Right lobe of liver (tissue), 6 donors: ENCODE measurements at regions not wholly inside any gene's neighbourhood (a gene's known extent, or its start where the extent isn't known, plus 50 kb on each side); places are given as distances from the start of the nearest gene placed in this dataset.

Source experiments
- ATAC-seq, 4 donors: fragments of 200-7000 bp; cut with Tn5 transposase; one replicate each; pipeline ENCODE4 v1.9.1; 2020; ENCODE audit warnings: mild to moderate bottlenecking in 4 of 4, moderate library complexity in 4 of 4
- DNase-seq, 3 donors: peaks; one replicate each; pipeline ENCODE4 v3.0.0-alpha.2; 2020
- H3K27ac ChIP-seq, 3 donors: fragments of 200-600 bp; one replicate each; pipeline ENCODE4 v1.8.0; 2022
- H3K27me3 ChIP-seq, 2 donors: fragments of 200-600 bp; one replicate each; pipeline ENCODE4 v1.8.0; 2022
- H3K36me3 ChIP-seq, 4 donors: fragments of 200-600 bp; sonication (generic) in 1 of 4; one replicate each; pipeline versions ENCODE4 v1.5.1 to v1.8.0; 2017 to 2022; ENCODE audit warnings: control low read depth in 1 of 4
- H3K4me1 ChIP-seq, 4 donors: fragments of 200-600 bp; sonication (generic) in 1 of 4; one replicate each; pipeline versions ENCODE4 v1.5.1 to v1.8.0; 2017 to 2022; ENCODE audit warnings: control low read depth in 1 of 4
- H3K4me3 ChIP-seq, 3 donors: fragments of 200-600 bp; one replicate each; pipeline ENCODE4 v1.8.0; 2022
- H3K9me3 ChIP-seq, 4 donors: fragments of 200-600 bp; sonication (generic) in 1 of 4; one replicate each; pipeline versions ENCODE4 v1.5.1 to v1.8.0; 2017 to 2022; ENCODE audit warnings: control low read depth in 1 of 4
- POLR2A ChIP-seq: fragments of 450-650 bp; IDR thresholded peaks from one replicate; pipeline ENCODE4 v1.6.1; 2017; ENCODE audit warnings: antibody characterized with exemption, mild to moderate bottlenecking
- WGBS: methylation state at CpG from one replicate; pipeline ENCODE4 v1.1.6; 2018; ENCODE audit warnings: low coverage, low lambda C conversion rate; ENCODE audit not compliant: insufficient coverage; ENCODE audit errors: missing lambda C conversion rate; 5-methylcytosine and 5-hydroxymethylcytosine counted together
- intact Hi-C, 2 donors: fragments of 100-400 bp; cut with DNase I; formaldehyde crosslinking; loops; one replicate each; pipeline versions ENCODE4 v1.11.2 to v1.14.1; 2022
- TF ChIP-seq, protein P1 (sequence below), 4 donors: fragments of 200-600 bp in 3 of 4; fragments of 450-650 bp in 1 of 4; IDR thresholded peaks; one replicate each; pipeline versions ENCODE4 v1.5.1 to v1.8.0; 2016 to 2022; ENCODE audit warnings: antibody characterized with exemption in 4 of 4, mild to moderate bottlenecking in 2 of 4
- donor health status: DM: no; HTN: yes; CAD: no.
- donor health status: DM: no; HTN: no; CAD: no.
- donor health status: DM: no; HTN: no; CAD: no.
- donor health status: DM: no; HTN: yes; CAD: no.
- donor health status: DM: no; HTN: yes; CAD: no.

DNA sequence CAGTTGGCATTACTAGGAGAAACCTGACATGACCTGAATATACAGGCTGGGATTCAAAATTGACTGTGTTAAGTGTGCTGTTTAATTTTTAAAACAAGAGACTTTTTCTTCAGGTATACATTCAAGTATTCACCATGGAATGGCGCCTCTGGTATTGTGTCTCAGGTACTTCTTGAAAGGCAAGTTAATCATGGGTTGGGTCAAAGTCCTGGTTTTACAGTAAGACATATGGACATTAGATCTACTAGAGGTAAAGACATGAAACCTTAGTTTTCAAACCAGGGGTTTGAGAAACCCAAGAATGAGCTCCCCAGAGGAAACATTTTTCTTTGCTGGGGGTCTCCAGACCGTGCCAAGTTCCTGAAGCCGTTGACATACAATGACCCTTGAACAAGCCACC lies 232.4 kb downstream of the SAMD5 start:
- 55% methylated on average over 3 of the region's 3 CpGs for WGBS
- H3K4me3 ChIP-seq = no peak overlapping the region
- intact Hi-C loops = no loop called here
- H3K9me3 ChIP-seq = no peaks in the 10 kb centered on the region
- DNase-seq (no peak), ATAC-seq (no peak)
- H3K4me1 ChIP-seq = no peaks in the 10 kb centered on the region
- H3K36me3 ChIP-seq = no peaks in the 10 kb centered on the region
- H3K27me3 ChIP-seq = no peaks in the 10 kb centered on the region
- no peak for TF ChIP-seq POLR2A
- TF ChIP-seq, protein P1, sequence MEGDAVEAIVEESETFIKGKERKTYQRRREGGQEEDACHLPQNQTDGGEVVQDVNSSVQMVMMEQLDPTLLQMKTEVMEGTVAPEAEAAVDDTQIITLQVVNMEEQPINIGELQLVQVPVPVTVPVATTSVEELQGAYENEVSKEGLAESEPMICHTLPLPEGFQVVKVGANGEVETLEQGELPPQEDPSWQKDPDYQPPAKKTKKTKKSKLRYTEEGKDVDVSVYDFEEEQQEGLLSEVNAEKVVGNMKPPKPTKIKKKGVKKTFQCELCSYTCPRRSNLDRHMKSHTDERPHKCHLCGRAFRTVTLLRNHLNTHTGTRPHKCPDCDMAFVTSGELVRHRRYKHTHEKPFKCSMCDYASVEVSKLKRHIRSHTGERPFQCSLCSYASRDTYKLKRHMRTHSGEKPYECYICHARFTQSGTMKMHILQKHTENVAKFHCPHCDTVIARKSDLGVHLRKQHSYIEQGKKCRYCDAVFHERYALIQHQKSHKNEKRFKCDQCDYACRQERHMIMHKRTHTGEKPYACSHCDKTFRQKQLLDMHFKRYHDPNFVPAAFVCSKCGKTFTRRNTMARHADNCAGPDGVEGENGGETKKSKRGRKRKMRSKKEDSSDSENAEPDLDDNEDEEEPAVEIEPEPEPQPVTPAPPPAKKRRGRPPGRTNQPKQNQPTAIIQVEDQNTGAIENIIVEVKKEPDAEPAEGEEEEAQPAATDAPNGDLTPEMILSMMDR (IDR thresholded peaks at IDR 0.05) = no peak
- no peak overlapping the region for H3K27ac ChIP-seq

DNA sequence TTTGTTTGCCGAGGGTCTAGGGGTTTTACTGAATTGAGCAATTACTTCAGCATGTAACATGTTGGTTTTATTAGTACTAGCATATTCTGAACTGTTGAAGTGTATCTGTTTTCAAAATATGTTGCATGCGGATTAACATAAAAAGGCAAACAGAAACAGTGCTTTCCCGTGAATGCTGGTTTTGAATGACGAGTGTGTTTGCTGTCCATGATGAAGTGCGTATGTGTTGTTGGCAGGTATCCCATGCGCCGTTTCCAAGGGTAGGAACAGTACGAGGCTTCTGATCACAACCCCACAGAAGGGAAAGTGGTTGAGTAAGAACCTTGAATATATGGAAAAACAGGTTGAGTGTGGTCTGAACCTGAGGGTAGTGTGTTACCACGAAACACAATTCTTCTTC lies 232.9 kb downstream of the SAMD5 start:
- no peak for TF ChIP-seq POLR2A
- TF ChIP-seq, protein P1 (IDR thresholded peaks at IDR 0.05) = no peak
- WGBS = 91% methylated on average over 9 of the region's 9 CpGs
- Histone ChIP-seq H3K9me3 (no peaks in the 10 kb centered on the region), H3K27me3 (no peaks in the 10 kb centered on the region), H3K27ac (no peak overlapping the region), H3K4me1 (no peaks in the 10 kb centered on the region), H3K4me3 (no peak overlapping the region), H3K36me3 (no peaks in the 10 kb centered on the region)
- no peak for DNase-seq
- intact Hi-C loops = no loop called here
- no peak for ATAC-seq

DNA sequence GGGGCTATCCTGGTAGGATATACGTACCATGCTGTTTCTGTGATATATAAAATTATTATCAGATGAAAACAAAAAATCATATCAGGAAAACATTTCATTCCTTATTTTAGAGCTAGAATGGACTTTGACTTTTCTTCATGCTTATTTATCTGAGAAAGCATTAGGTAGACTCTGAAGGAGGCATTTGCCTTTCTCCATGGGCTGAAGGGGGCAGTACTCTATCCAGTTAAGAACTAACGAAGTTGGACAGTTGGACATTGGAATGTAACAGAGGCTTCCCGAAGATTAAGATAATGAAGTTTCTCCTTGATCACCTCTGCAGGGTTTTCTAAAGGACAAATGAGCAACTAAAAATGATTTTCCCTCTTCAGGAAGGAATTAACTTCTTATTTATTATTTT lies 233.9 kb downstream of the SAMD5 start:
- 66% methylated on average over 3 of the region's 3 CpGs for WGBS
- TF ChIP-seq, protein P1 (IDR thresholded peaks at IDR 0.05) = no peak
- TF ChIP-seq POLR2A = no peak
- no peak for DNase-seq
- H3K27ac ChIP-seq = no peak overlapping the region
- no peaks in the 10 kb centered on the region for H3K4me1 ChIP-seq
- H3K27me3 ChIP-seq = no peaks in the 10 kb centered on the region
- intact Hi-C loops = no loop called here
- no peak for ATAC-seq
- H3K9me3 ChIP-seq = no peaks in the 10 kb centered on the region
- H3K4me3 ChIP-seq = no peak overlapping the region
- no peaks in the 10 kb centered on the region for H3K36me3 ChIP-seq

DNA sequence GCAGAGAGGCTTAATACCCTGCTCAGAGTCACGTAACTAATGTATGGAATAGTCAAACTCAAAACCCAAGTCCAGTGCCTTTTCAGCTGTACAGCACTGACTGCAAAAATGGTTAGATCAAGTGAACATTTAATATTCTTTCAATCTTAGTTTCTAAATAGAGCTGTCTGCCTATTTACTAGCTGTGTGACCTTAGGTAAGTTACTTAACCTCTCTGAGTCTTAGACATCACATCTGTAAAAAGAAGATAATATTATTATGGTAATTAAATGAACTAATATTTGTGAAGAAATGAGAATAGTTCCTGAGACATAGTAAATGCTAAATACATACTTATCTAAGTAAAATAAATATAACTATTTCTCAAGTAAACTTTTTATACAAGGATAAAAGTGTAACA lies 235.5 kb downstream of the SAMD5 start:
- 83% methylated on average over 1 of the region's 1 CpG for WGBS
- no peaks in the 10 kb centered on the region for H3K9me3 ChIP-seq
- no peak for DNase-seq
- H3K36me3 ChIP-seq = no peaks in the 10 kb centered on the region
- intact Hi-C loops = no loop called here
- ATAC-seq = no peak
- no peaks in the 10 kb centered on the region for H3K27me3 ChIP-seq
- H3K27ac ChIP-seq = no peak overlapping the region
- no peak overlapping the region for H3K4me3 ChIP-seq
- no peaks in the 10 kb centered on the region for H3K4me1 ChIP-seq
- TF ChIP-seq, protein P1 (IDR thresholded peaks at IDR 0.05) = no peak
- no peak for TF ChIP-seq POLR2A

DNA sequence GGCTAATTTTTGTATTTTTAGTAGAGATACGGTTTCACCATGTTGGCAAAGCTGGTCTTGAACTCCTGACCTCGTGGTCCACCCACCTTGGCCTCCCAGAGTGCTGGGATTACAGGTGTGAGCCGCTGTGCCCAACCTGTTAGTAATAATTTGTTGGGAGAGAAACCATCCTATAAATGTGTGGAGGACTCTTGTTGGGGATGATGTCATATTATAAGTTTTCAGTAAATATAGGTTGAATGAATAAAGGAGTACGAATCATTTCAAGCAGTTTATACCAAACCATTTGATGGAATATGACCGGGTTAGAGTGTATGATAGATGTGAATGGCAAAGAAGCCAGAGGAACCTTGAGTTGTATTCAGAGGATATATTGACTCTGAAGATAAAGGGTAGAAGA lies 240.8 kb downstream of the SAMD5 start:
- no peaks in the 10 kb centered on the region for H3K36me3 ChIP-seq
- H3K27ac ChIP-seq = no peak overlapping the region
- no peak for ATAC-seq
- intact Hi-C loops = no loop called here
- H3K4me1 ChIP-seq = no peaks in the 10 kb centered on the region
- no peaks in the 10 kb centered on the region for H3K27me3 ChIP-seq
- no peak overlapping the region for H3K4me3 ChIP-seq
- TF ChIP-seq POLR2A = no peak
- TF ChIP-seq, protein P1 (IDR thresholded peaks at IDR 0.05) = no peak
- no peaks in the 10 kb centered on the region for H3K9me3 ChIP-seq
- no peak for DNase-seq
- 73% methylated on average over 5 of the region's 5 CpGs for WGBS
